ENCODE measurements at regions not wholly inside any gene's neighbourhood (a gene's known extent, or its start where the extent isn't known, plus 50 kb on each side); places are given as distances from the start of the nearest gene placed in this dataset.
"Not testable (repeated sequence)": the region's sequence is repeated elsewhere in the genome, so short reads cannot be mapped to it uniquely, and the experiment has no call there.

DNA sequence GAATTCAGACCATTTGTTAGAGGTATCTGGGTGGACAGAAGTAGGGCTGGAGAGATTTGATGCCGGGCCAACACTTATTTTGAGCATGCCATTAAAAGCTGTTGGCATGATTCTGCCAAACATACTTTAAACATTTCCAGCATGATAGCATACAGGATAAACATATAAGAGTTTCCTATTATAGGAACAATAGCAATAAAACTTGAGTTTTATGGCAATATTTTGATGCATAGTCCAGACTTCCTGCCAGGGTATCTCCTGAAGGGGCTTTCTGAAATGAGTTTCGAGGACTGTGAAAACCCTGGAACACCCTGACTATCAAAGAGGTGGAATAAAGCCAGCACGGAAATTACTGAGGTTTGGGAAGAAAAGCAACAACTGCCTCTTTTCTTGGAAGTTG lies 1398.0 kb upstream of the NXPH2 start:
- no peak for DNase-seq

DNA sequence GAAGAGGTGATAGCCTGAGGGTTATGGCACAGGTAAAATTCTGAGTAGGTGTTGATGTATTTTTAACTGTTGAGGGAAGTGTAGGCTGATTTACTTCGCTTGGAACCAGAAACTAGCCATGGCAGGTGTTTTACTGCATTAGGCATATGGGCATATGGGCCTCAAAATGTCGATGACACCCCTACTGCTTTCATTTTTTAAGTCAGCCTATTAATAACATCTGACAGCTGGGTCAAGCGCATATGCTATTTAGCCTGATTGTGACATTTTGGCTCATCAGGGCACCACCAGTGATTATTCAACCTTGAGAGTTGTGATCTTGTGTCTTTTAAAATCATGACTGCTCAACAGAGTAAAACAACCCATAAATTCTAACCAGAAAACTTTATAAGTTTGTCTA lies 1396.9 kb upstream of the NXPH2 start:
- DNase-seq, result no peak

GRCh38 chr2:140173790-140174189 lies 1393.6 kb upstream of the NXPH2 start:
- DNase-seq, result no peak

DNA sequence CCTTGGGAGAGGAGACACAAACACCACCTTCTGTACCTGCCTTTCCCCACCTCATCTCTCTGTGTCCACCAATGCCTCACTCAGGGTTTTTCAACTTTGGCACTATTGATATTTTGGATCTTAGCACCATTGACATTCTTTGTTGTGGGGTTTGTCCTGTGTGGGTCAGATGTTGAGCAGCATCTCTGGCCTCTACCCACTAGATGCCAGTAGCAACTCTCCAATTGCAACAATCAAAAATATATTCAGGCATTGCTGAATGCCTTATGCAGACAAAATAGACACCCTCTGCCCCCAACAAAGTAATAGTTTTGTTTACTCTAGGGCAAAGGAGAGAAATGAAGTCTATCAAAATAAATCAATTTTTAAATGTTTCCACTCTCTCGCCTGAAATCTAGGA lies 1384.3 kb upstream of the NXPH2 start:
- DNase-seq, result no peak

GRCh38 chr2:140158259-140158658 lies 1378.1 kb upstream of the NXPH2 start:
- no peak for DNase-seq

- DNase-seq, result no peak
These were observed 1377.6 kb upstream of the NXPH2 start for GRCh38 chr2:140157816-140158215.

GRCh38 chr2:140154706-140155105 lies 1374.5 kb upstream of the NXPH2 start:
- no peak for DNase-seq

- DNase-seq, result no peak
These were observed 1374.1 kb upstream of the NXPH2 start for GRCh38 chr2:140154271-140154670.

- DNase-seq, result no peak
These were observed 1364.4 kb upstream of the NXPH2 start for GRCh38 chr2:140144611-140145010.

- DNase-seq, result no peak
These were observed 1358.5 kb upstream of the NXPH2 start for GRCh38 chr2:140138736-140139135.

- DNase-seq, result no peak
These were observed 1356.7 kb upstream of the NXPH2 start for GRCh38 chr2:140136861-140137260.

GRCh38 chr2:140136366-140136765 lies 1356.2 kb upstream of the NXPH2 start:
- no peak for DNase-seq

- DNase-seq, result no peak
These were observed 1348.7 kb upstream of the NXPH2 start for GRCh38 chr2:140128909-140129308.

DNA sequence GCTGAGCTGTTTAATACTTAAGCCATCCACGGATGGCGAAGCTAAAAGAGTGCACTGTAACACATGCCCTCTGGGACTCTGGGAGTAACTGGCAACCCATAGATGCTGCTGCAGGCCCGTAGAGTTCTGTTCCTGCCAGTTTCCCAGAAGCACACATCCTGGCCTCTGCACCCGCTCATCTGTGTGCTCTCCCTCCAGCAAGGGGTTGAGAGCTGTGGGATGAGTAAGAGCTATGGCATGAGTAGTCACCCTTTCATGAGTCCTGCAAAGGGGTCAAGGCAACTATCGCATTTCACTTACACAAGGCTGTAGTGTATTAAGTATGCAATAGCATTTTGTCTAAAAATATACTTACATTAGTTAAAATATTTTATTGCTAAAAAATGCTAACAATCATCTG lies 1341.8 kb upstream of the NXPH2 start:
- DNase-seq, result no peak

DNA sequence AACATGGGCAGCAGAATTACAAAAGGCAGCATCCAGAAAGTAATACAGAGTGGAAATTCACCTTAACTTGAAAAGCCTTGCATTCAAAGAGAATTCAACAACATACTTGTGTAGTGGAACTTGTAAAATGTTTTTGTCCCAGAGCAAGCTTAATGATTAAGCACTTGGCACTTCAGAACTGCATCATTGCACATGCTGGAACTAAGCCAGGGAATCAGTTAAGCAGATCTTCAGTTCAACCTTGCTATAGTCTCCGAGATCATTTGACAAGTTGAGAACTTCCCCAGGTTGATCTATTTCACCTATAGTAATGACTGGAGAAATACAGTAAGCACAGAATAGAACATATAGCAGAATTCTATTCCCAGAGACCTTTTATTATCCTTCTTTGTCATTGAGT lies 1337.2 kb upstream of the NXPH2 start:
- DNase-seq, result no peak

- no peak for DNase-seq
These were observed 1328.7 kb upstream of the NXPH2 start for GRCh38 chr2:140108706-140109475.

GRCh38 chr2:140091926-140092325 lies 1311.7 kb upstream of the NXPH2 start:
- no peak for DNase-seq

DNA sequence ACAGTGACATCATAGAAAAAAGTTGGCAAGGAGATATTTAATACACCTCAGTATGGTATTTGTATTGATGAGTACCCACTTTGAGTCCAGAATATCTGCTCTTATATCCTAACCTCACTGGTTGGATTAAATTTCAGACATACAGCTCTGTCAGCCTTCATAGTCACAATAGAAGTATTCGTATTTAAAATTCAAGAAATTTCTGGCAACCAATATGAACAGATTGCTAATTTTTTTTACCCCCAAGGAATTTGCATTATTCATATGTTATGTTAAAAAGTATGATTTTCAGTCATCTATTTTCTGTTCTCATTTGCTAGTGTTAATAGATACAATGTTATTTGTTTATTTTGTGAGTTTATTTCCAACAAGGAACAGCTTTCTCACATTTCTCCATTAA lies 1306.8 kb upstream of the NXPH2 start:
- DNase-seq, result no peak

- no peak for DNase-seq
These were observed 1305.5 kb upstream of the NXPH2 start for GRCh38 chr2:140085674-140086073.

GRCh38 chr2:140079038-140079437 lies 1298.8 kb upstream of the NXPH2 start:
- DNase-seq, result no peak

DNA sequence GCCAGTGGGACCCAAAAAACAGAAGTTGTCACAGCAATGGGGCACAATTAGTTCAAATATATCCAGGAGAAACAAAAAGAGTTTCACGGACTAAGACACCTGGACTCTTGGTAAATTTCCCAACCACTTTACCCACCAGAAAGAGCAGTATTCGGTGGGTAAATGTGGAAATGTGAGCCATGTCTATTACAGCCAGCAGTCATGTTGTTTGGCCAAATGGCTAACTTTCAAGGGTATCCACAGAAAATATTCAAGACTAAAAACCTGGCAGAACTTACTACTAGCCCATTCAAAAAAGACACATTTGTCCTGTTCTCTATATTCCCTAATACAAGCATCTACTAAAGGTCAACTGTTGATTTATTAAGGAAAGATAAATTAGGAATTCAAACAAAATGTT lies 1296.0 kb upstream of the NXPH2 start:
- DNase-seq, result no peak

- not testable (repeated sequence) for DNase-seq
These were observed 1293.6 kb upstream of the NXPH2 start for GRCh38 chr2:140073763-140074162.

GRCh38 chr2:140067661-140068060 lies 1287.5 kb upstream of the NXPH2 start:
- DNase-seq, result no peak

DNA sequence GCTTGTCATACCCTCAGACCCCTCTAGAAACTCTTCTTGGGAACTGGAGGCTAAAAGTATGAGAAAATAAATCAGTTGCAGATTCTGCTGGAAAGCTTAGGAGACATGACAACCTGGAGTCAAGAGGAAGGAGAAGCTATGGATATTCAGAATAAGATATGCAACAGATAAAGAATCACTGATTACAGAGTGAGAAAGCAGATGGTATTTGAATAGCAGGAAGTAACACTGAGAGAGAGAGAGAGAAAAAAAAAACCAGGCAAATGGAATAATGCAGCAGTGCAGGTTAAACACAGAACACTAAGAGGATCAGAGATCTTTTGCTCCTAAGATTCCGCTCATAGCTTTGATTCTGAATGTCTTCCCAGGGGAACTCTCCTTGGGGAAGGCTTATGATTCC lies 1284.1 kb upstream of the NXPH2 start:
- DNase-seq, result no peak

GRCh38 chr2:140063356-140063755 lies 1283.2 kb upstream of the NXPH2 start:
- no peak for DNase-seq

Data from inflammatory macrophage (primary cell).